ENCODE measurements at regions not wholly inside any gene's neighbourhood (a gene's known extent, or its start where the extent isn't known, plus 50 kb on each side); places are given as distances from the start of the nearest gene placed in this dataset.

- no peak for TF ChIP-seq CTCF (conservative IDR thresholded peaks at IDR 0.05; ENCODE audit: low read depth in 2 of 2)
- TF ChIP-seq EZH2 (IDR thresholded peaks at IDR 0.05; ENCODE audit: low read depth, unreplicated experiment), result no peak
Measured at GRCh38 chr5:145025775-145026174, 809.4 kb downstream of the PRELID2 start.

Data from GM23338 (cell line).